ENCODE measurements at regions not wholly inside any gene's neighbourhood (a gene's known extent, or its start where the extent isn't known, plus 50 kb on each side); places are given as distances from the start of the nearest gene placed in this dataset.

- no peaks in the 10 kb centered on the region for H3K27me3 ChIP-seq (ENCODE audit: control insufficient read depth in 2 of 2, insufficient read depth in 2 of 2, low read length in 2 of 2)
- TF ChIP-seq, protein P1, sequence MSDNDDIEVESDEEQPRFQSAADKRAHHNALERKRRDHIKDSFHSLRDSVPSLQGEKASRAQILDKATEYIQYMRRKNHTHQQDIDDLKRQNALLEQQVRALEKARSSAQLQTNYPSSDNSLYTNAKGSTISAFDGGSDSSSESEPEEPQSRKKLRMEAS (IDR thresholded peaks at IDR 0.05; ENCODE audit: insufficient read depth, insufficient read length): no peak
- TF ChIP-seq EZH2 (IDR thresholded peaks at IDR 0.05; ENCODE audit: borderline replicate concordance, low read depth, low read length, severe bottlenecking) (no peak), JUN (IDR thresholded peaks at IDR 0.05; ENCODE audit: borderline replicate concordance, insufficient read depth, insufficient read length, low read depth) (no peak), GATA2 (IDR thresholded peaks at IDR 0.05; ENCODE audit: insufficient read depth, insufficient read length, low read depth, low read length) (no peak), POLR2AphosphoS5 (IDR thresholded peaks at IDR 0.05; ENCODE audit: insufficient read depth, low read depth, low read length) (no peak), FOS (IDR thresholded peaks at IDR 0.05; ENCODE audit: borderline replicate concordance, insufficient read depth, low read length) (no peak)
- TF ChIP-seq, protein P2, sequence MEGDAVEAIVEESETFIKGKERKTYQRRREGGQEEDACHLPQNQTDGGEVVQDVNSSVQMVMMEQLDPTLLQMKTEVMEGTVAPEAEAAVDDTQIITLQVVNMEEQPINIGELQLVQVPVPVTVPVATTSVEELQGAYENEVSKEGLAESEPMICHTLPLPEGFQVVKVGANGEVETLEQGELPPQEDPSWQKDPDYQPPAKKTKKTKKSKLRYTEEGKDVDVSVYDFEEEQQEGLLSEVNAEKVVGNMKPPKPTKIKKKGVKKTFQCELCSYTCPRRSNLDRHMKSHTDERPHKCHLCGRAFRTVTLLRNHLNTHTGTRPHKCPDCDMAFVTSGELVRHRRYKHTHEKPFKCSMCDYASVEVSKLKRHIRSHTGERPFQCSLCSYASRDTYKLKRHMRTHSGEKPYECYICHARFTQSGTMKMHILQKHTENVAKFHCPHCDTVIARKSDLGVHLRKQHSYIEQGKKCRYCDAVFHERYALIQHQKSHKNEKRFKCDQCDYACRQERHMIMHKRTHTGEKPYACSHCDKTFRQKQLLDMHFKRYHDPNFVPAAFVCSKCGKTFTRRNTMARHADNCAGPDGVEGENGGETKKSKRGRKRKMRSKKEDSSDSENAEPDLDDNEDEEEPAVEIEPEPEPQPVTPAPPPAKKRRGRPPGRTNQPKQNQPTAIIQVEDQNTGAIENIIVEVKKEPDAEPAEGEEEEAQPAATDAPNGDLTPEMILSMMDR (IDR thresholded peaks at IDR 0.05; ENCODE audit: extremely low read depth in 1 of 2, insufficient read depth in 1 of 2, low read depth in 1 of 2, low read length in 2 of 2): no peak
- H3K27ac ChIP-seq (ENCODE audit: insufficient read depth, low read depth, low read length): peak overlapping the region; percentile 81
- H3K9ac ChIP-seq (replicated peaks; ENCODE audit: extremely low read depth, insufficient read depth, low read length): no peak overlapping the region
- CTCF ChIA-PET: interaction anchor here (0.6 kb wide), 1 partner anchor 14 kb away, joined by 3 read pairs; no protein-coding TSS in a partner anchor
- no peaks in the 10 kb centered on the region for H3K36me3 ChIP-seq (ENCODE audit: control insufficient read depth in 2 of 2, extremely low read depth in 1 of 2, insufficient read depth in 2 of 2, low read length in 2 of 2)
- H3K4me2 ChIP-seq (ENCODE audit: insufficient read depth, low read length): no peak overlapping the region
- no peaks in the 10 kb centered on the region for H3K9me3 ChIP-seq (replicated peaks; ENCODE audit: control insufficient read depth, insufficient read depth, low read length)
- peaks cover 24% of the 10 kb centered on the region for H3K4me1 ChIP-seq (ENCODE audit: control insufficient read depth, extremely low read depth, insufficient read depth, low read length)
- H3K9me1 ChIP-seq (replicated peaks; ENCODE audit: control insufficient read depth, extremely low read depth, insufficient read depth, low read length): no peaks in the 10 kb centered on the region
- intact Hi-C loops (cut with micrococcal nuclease) (loop anchor here (2.0 kb wide), 1 partner anchor 215 kb away; no protein-coding TSS in a partner anchor), dilution Hi-C loops (cut with MboI; ENCODE audit: extremely low pct_ligation_motif_present, low sequenced_read_pairs) (no loop called here)
- no peaks in the 10 kb centered on the region for H4K20me1 ChIP-seq (replicated peaks; ENCODE audit: control insufficient read depth, extremely low read depth, insufficient read depth, low read length)
- no TSS peak for BruUV-seq (replicated peaks)
- H3K79me2 ChIP-seq (ENCODE audit: control insufficient read depth, insufficient read depth, low read length): no peaks in the 10 kb centered on the region
- H3K4me3 ChIP-seq (replicated peaks in 1 of 3; ENCODE audit: insufficient read depth in 1 of 3, low read depth in 1 of 3, low read length in 3 of 3): no peak overlapping the region
- FAIRE-seq: no peak
- no peak overlapping the region for H2AFZ ChIP-seq (ENCODE audit: low read depth, low read length)
- POLR2A ChIA-PET: no interaction called here
- DNase-seq (ENCODE audit: low read depth, low spot score): no peak
These were observed 167.8 kb upstream of the HAAO start for GRCh38 chr2:42960002-42960841.

Measured in endothelial cell of umbilical vein (primary cell).